MCF 10A (cell line): ENCODE measurements at regions not wholly inside any gene's neighbourhood (a gene's known extent, or its start where the extent isn't known, plus 50 kb on each side); places are given as distances from the start of the nearest gene placed in this dataset.

Experiments
- BruUV-seq: library from RNA; stranded (reverse); fragments of 400-500 nt; replicated peaks from 2 replicates; lab custom pipeline; 2021; lab: Mats Ljungman, UMichigan
- CTCF ChIA-PET: fragments of 300-600 bp; sonication (Branson Sonifier 250); formaldehyde crosslinking; extraction: SDS; loops from one replicate; lab custom pipeline; 2021; ENCODE audit warnings: antibody characterized with exemption, inconsistent platforms; lab: Yijun Ruan, JAX
- POLR2A ChIA-PET: fragments of 300-600, 350-650 bp; sonication (Branson Sonifier 250); formaldehyde crosslinking; extraction: SDS; loops from one replicate; lab custom pipeline; 2020; ENCODE audit warnings: antibody characterized with exemption, inconsistent platforms; lab: Yijun Ruan, JAX
- DNase-seq: peaks from one replicate; pipeline ENCODE4 v3.0.0-alpha.2; 2018; ENCODE audit not compliant: unreplicated experiment
- H3K27ac Mint-ChIP-seq: one replicate; pipeline ENCODE4 v1.8.0; 2022; ENCODE audit warnings: mild to moderate bottlenecking, low read depth, mixed read lengths; ENCODE audit not compliant: unreplicated experiment
- H3K27me3 Mint-ChIP-seq: one replicate; pipeline ENCODE4 v1.8.0; 2022; ENCODE audit warnings: mixed read lengths; ENCODE audit not compliant: insufficient read depth, unreplicated experiment
- H3K36me3 Mint-ChIP-seq: one replicate; pipeline ENCODE4 v1.8.0; 2022; ENCODE audit warnings: mild to moderate bottlenecking, moderate library complexity, mixed read lengths; ENCODE audit not compliant: insufficient read depth, unreplicated experiment
- H3K4me1 Mint-ChIP-seq: one replicate; pipeline ENCODE4 v1.8.0; 2022; ENCODE audit warnings: mixed read lengths; ENCODE audit not compliant: insufficient read depth, unreplicated experiment
- H3K4me3 Mint-ChIP-seq: one replicate; pipeline ENCODE4 v1.8.0; 2022; ENCODE audit warnings: mild to moderate bottlenecking, moderate library complexity, mixed read lengths; ENCODE audit not compliant: unreplicated experiment
- H3K9me3 Mint-ChIP-seq: one replicate; pipeline ENCODE4 v1.8.0; 2022; ENCODE audit warnings: mixed read lengths; ENCODE audit not compliant: unreplicated experiment
- CTCF ChIP-seq: fragments of 200-600 bp; IDR thresholded peaks from one replicate; pipeline ENCODE4 v1.8.0; 2022; ENCODE audit warnings: antibody characterized with exemption, mild to moderate bottlenecking; ENCODE audit not compliant: unreplicated experiment
- intact Hi-C: fragments of 100-400 bp; cut with micrococcal nuclease; formaldehyde crosslinking; loops from 2 replicates; pipeline ENCODE4 v1.14.1; 2022

DNA sequence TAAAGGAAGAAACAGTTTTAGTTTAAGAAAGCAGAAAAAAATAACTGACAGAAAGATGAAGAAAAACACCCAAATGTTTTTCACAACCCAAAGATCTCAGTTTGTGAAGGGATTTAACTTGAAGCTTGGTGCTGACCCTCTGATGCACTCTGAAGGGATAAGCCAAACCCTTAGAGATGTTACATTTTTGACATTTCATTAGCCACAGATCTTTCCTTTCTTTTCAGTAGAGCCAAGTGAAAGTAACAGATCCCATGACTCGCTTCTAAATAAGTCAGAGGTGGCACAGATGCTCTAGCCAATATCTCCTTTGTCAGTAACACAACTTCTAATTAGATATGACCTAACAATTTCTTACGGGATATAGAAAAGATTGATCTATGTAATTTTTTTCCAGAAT is 394.5 kb upstream of the EDIL3 start:
- H3K27me3 Mint-ChIP-seq = peaks cover 4% of the 10 kb centered on the region
- no peak for DNase-seq
- intact Hi-C loops = no loop called here
- POLR2A ChIA-PET = no interaction called here
- H3K4me3 Mint-ChIP-seq = no peak overlapping the region
- no peaks in the 10 kb centered on the region for H3K36me3 Mint-ChIP-seq
- H3K9me3 Mint-ChIP-seq = no peaks in the 10 kb centered on the region
- no peak overlapping the region for H3K27ac Mint-ChIP-seq
- CTCF ChIA-PET = interaction anchor here (0.7 kb wide), 1 partner anchor 1980 kb away, joined by 3 read pairs; no protein-coding TSS in a partner anchor
- no peaks in the 10 kb centered on the region for H3K4me1 Mint-ChIP-seq
- no peak for TF ChIP-seq CTCF
- BruUV-seq = no TSS peak

DNA sequence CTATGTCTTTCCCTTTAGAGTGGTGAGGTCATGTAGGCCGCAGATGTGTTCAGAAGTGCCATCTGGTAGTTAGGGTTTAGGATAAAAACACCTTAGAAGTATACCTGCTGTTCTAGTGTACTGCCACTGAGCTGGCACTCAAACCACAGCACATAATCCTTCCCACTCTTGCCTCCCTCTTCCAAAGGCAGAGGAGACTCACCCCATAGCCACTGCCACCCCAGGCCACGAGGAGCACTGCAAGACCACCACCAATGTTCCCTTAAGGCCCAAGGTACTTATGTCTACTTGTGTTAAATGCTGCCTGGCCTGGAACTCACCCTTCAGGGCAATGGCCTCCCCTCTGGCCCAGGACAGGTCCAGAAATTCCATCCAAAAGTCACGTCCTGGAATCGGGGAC is 379.5 kb upstream of the EDIL3 start:
- Mint-ChIP-seq H3K9me3 (no peaks in the 10 kb centered on the region), H3K36me3 (no peaks in the 10 kb centered on the region), H3K4me1 (no peaks in the 10 kb centered on the region), H3K4me3 (no peak overlapping the region), H3K27me3 (peaks cover 11% of the 10 kb centered on the region), H3K27ac (no peak overlapping the region)
- TF ChIP-seq CTCF = no peak
- ChIA-PET POLR2A (no interaction called here), CTCF (no interaction called here)
- BruUV-seq = no TSS peak
- intact Hi-C loops = no loop called here
- DNase-seq = no peak

DNA sequence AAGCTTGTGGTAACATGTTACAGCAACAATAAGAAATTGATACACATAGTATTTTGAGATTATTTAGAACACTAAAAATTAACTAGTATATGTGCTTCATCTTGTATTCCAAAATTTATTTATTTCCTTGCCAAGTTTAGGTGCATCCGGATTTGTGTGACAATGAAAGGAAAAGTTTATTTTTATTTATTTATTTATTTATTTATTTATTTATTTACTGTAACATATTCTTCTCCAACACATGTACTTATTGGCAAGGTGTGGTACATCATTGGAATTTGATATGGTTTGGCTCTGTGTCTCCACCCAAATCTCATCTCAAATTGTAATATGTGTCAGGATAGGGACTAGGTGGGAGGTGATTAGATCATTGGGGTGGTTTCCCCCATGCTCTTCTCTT is 373.3 kb upstream of the EDIL3 start:
- no peak overlapping the region for H3K4me3 Mint-ChIP-seq
- CTCF ChIA-PET = no interaction called here
- BruUV-seq = no TSS peak

GRCh38 chr5:84752780-84753179 is 368.1 kb upstream of the EDIL3 start:
- ChIA-PET CTCF (no interaction called here), POLR2A (no interaction called here)
- intact Hi-C loops = no loop called here
- no peak for DNase-seq
- H3K4me1 Mint-ChIP-seq = no peaks in the 10 kb centered on the region
- H3K36me3 Mint-ChIP-seq = peaks cover 6% of the 10 kb centered on the region
- H3K27ac Mint-ChIP-seq = no peak overlapping the region
- no peak for TF ChIP-seq CTCF
- peaks cover 12% of the 10 kb centered on the region for H3K27me3 Mint-ChIP-seq
- H3K9me3 Mint-ChIP-seq = no peaks in the 10 kb centered on the region
- H3K4me3 Mint-ChIP-seq = no peak overlapping the region
- no TSS peak for BruUV-seq

More for the DNA sequence above, 373.3 kb upstream of the EDIL3 start:
- no peaks in the 10 kb centered on the region for H3K9me3 Mint-ChIP-seq
- peaks cover 7% of the 10 kb centered on the region for H3K27me3 Mint-ChIP-seq
- no peak for TF ChIP-seq CTCF
- peaks cover 6% of the 10 kb centered on the region for H3K36me3 Mint-ChIP-seq
- H3K4me1 Mint-ChIP-seq = no peaks in the 10 kb centered on the region
- intact Hi-C loops = no loop called here
- POLR2A ChIA-PET = no interaction called here
- no peak for DNase-seq
- H3K27ac Mint-ChIP-seq = no peak overlapping the region
